ENCODE measurements at regions not wholly inside any gene's neighbourhood (a gene's known extent, or its start where the extent isn't known, plus 50 kb on each side); places are given as distances from the start of the nearest gene placed in this dataset.

GRCh38 chr5:73228052-73228451 lies 55.1 kb downstream of the TMEM174 start:
- FAIRE-seq = no peak
- WGBS, 2 donors = 58 to 65% methylated on average over 7 of the region's 7 CpGs
- ATAC-seq = no peak
- no peak for TF ChIP-seq CTCF (IDR thresholded peaks at IDR 0.05)
- H3K4me1 ChIP-seq = peaks cover 0 to under 1% (median 0%) of the 10 kb centered on the region in 3 donors
- no peaks in the 10 kb centered on the region for H3K9me3 ChIP-seq
- H3K27ac ChIP-seq = no peak overlapping the region
- H3K36me3 ChIP-seq = no peaks in the 10 kb centered on the region
- H3K4me3 ChIP-seq = no peak overlapping the region
- DNase-seq = no peak
- peaks cover 0 to 34% (median 4%) of the 10 kb centered on the region in 4 donors for H3K27me3 ChIP-seq
- intact Hi-C loops (cut with DNase I) = loop anchor here in 1 of 3 donors (10.0 kb wide), 1 partner anchor 67 kb away; no protein-coding TSS in a partner anchor

Data from pancreas (tissue), 10 donors.